Activated T-helper 1 cell treated with anti-CD3 and anti-CD28 coated beads, Interleukin-12 subunit alpha, Interleukin-12 subunit beta, Interleukin-2, Interleukin-4 antibody, amounts not matched to agents 30 ng/mL and 10 ng/mL and 1 ng/mL, durations not matched to agents 14 hours and 24 hours and 36 hours (primary cell): ENCODE measurements at regions not wholly inside any gene's neighbourhood (a gene's known extent, or its start where the extent isn't known, plus 50 kb on each side); places are given as distances from the start of the nearest gene placed in this dataset.

Experiments
- DNase-seq: peaks from one replicate; pipeline ENCODE4 v3.0.0; 2021; ENCODE audit warnings: low spot score
- H3K27ac Mint-ChIP-seq: one replicate; pipeline ENCODE4 v1.8.0; 2021; ENCODE audit warnings: mild to moderate bottlenecking, mixed read lengths
- H3K27me3 Mint-ChIP-seq: one replicate; pipeline ENCODE4 v1.8.0; 2022; ENCODE audit warnings: mild to moderate bottlenecking, moderate library complexity, mixed read lengths; ENCODE audit not compliant: insufficient read depth
- H3K36me3 Mint-ChIP-seq: one replicate; pipeline ENCODE4 v1.8.0; 2021; ENCODE audit warnings: low read depth, mixed read lengths
- H3K4me1 Mint-ChIP-seq: one replicate; pipeline ENCODE4 v1.8.0; 2021; ENCODE audit warnings: low read depth, mixed read lengths
- H3K4me3 Mint-ChIP-seq: one replicate; pipeline ENCODE4 v1.8.0; 2021; ENCODE audit warnings: mild to moderate bottlenecking, moderate library complexity, mixed read lengths
- H3K9me3 Mint-ChIP-seq: one replicate; pipeline ENCODE4 v1.8.0; 2021; ENCODE audit warnings: mixed read lengths
- intact Hi-C: fragments of 100-400 bp; cut with micrococcal nuclease; formaldehyde crosslinking; loops from one replicate; pipeline ENCODE4 v1.15.1; 2024

DNA sequence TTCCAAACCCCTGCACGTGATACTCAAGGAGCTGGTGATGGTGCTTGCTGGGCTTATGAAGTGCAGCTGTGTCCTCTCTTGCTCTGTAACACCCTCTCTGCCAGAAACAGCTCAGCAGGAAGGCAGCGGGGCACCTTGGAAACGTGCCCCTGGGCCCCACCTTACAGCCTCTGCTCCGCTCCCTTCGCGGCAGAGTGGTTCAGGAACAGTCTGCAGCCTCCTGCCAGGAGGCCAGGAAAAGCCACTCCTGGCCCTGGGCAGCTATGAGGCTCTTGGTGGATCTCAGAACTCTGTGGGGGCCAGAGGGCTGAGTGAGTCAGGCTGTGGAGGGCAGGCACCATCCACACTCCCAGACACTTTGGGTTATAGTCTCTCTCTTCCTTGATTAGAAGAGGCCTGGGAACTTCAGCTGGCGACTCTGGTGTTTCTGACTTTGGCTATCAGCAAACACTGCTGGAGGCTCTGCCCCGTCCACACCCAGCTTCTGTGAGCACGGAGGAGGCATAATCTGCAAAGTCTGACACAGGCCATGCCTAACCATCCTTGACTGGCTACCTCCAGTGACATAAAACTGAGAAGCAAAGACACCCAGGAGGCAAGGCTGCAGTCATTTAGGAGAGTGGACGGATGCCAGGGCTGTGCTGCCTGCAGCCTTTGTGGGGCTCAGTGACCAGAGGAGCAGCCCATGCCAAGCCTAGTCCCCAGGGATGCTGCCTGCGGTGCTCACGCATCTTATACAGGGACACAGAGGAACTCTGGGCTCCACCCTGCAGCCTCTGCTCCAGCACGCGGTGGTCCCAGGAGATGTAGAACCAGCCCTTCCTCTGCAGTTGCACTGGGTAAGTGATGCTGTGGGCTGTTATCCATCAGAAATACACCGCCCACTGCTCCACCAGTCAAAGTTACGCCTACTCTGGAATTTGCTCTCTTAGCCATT, 65.3 kb downstream of the METRNL start:
- Mint-ChIP-seq H3K4me1 (peaks cover 26% of the 10 kb centered on the region), H3K27me3 (peaks cover 22% of the 10 kb centered on the region), H3K36me3 (no peaks in the 10 kb centered on the region), H3K27ac (no peak overlapping the region), H3K4me3 (no peak overlapping the region), H3K9me3 (peaks cover 14% of the 10 kb centered on the region)
- no peak for DNase-seq
- intact Hi-C loops = no loop called here

DNA sequence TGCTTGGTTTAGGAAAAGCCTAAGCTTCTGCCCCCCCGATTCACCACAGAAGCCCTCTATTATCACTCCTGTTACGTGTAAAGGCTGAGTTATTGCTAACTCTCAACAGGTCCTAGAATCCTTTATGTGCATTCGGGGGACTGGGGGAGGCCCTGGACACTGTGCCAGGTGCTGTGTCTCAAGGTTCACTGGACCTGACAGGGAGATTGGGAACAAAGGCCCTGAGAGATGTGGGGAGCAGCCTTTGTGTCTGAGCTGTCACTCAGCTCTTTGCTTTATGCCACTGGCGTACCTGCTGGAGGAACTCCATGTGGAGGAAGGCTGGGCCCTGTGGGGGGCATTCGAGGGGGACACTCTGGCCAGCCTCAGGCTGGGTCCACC, 65.9 kb downstream of the METRNL start:
- Mint-ChIP-seq H3K4me1 (peaks cover 26% of the 10 kb centered on the region), H3K4me3 (no peak overlapping the region), H3K9me3 (peaks cover 14% of the 10 kb centered on the region), H3K27me3 (peaks cover 22% of the 10 kb centered on the region), H3K36me3 (no peaks in the 10 kb centered on the region), H3K27ac (no peak overlapping the region)
- no peak for DNase-seq
- intact Hi-C loops = no loop called here

DNA sequence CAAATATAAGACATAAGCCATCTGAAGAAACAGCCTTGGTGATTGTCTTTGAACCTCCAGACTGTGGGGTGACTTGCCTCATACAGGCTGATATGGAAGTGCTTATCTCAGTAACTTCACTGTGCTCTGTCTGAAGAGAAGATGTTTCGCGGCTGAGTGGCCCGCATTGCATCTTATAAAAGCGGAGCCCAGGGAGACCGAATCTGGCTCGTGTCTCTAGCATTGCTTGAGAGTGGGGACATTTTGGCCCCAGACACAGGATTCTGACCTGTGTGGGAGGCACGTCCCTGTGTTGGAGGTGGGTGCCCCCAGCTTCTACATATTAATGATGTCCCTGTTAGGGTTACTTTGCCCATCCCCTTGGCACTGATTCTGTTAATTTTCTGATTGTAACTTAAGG, 66.4 kb downstream of the METRNL start:
- no peak for DNase-seq
- no peak overlapping the region for H3K4me3 Mint-ChIP-seq
- H3K27me3 Mint-ChIP-seq = peaks cover 20% of the 10 kb centered on the region
- intact Hi-C loops = no loop called here
- H3K4me1 Mint-ChIP-seq = peaks cover 26% of the 10 kb centered on the region
- H3K9me3 Mint-ChIP-seq = peaks cover 14% of the 10 kb centered on the region
- no peak overlapping the region for H3K27ac Mint-ChIP-seq
- no peaks in the 10 kb centered on the region for H3K36me3 Mint-ChIP-seq

DNA sequence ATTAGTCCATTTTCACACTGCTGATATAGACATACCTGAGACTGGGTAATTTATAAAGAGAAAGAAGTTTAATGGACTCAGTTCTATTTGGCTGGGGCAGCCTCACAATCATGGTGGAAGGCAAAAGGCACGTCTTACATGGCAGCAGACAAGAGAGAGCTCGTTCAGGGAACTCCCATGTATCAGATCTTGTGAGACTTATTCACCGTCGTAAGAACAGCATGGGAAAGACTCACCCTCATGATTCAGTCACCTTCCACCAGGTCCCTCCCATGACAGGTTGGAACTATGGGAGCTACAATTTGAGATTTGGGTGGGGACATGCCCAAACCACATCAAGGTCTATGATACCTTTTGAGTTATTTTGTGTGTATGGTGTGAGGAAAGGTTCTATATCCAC, 66.9 kb downstream of the METRNL start:
- H3K9me3 Mint-ChIP-seq = peaks cover 14% of the 10 kb centered on the region
- no peaks in the 10 kb centered on the region for H3K36me3 Mint-ChIP-seq
- no peak for DNase-seq
- peaks cover 20% of the 10 kb centered on the region for H3K27me3 Mint-ChIP-seq
- no peak overlapping the region for H3K27ac Mint-ChIP-seq
- no peak overlapping the region for H3K4me3 Mint-ChIP-seq
- intact Hi-C loops = no loop called here
- peaks cover 26% of the 10 kb centered on the region for H3K4me1 Mint-ChIP-seq

DNA sequence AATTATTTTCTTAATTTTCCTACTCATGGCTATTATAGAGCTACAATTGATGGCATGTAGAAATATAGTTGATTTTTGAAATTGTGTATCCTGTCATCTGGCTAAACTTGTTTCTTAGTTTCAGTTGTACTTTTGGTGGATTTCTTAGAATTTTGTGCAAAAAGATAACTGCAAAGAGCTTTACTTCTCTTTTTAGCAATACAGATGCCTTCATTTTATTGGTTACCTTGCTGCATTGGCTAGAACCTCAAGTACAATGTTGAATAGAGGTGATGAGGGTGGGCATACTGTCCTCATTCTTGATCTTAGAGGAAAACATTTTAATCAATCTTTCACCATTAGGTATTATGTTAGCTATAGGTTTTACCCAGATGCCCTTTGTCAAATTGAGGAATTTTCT, 67.9 kb downstream of the METRNL start:
- no peaks in the 10 kb centered on the region for H3K36me3 Mint-ChIP-seq
- H3K27ac Mint-ChIP-seq = no peak overlapping the region
- intact Hi-C loops = no loop called here
- peaks cover 30% of the 10 kb centered on the region for H3K4me1 Mint-ChIP-seq
- DNase-seq = no peak
- peaks cover 9% of the 10 kb centered on the region for H3K9me3 Mint-ChIP-seq
- peaks cover 14% of the 10 kb centered on the region for H3K27me3 Mint-ChIP-seq
- no peak overlapping the region for H3K4me3 Mint-ChIP-seq

DNA sequence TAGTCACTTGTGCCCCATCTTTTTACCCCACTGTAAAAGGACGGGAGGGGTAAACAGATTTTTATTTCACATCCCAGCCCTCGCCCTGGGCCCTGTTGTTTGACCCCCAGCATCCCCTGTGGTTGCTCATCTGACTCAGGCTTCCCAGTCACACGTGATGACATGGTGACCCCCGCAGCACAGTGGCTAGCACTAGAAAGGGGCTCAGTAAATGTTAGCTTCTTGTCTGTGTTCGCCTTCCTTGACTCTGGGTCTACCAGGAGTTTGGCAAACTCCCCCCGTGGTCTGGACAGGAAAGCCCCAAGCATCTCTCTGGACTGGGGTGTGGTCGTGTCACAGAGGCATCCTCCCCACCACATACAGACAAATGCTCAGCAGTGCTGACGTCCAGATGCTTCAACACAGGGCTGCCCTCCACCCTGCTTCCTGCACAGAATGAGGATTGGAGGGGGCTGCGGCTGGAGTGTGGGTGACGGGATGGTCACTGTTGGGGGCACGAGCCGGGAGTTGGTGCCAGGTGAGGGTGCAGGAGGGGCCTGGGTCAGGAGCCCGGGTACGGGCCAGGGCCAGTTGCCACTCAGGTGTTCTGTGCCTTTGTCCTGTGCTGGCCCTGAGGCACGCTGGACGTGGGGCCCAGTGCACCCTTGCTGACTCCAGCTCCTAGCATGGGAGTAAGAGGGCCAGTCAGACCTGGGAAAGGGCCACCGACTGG, 69.1 kb downstream of the METRNL start:
- DNase-seq = no peak
- Mint-ChIP-seq H3K4me3 (no peak overlapping the region), H3K27ac (no peak overlapping the region), H3K27me3 (peaks cover 10% of the 10 kb centered on the region), H3K36me3 (no peaks in the 10 kb centered on the region), H3K4me1 (peaks cover 30% of the 10 kb centered on the region), H3K9me3 (no peaks in the 10 kb centered on the region)
- intact Hi-C loops = no loop called here

DNA sequence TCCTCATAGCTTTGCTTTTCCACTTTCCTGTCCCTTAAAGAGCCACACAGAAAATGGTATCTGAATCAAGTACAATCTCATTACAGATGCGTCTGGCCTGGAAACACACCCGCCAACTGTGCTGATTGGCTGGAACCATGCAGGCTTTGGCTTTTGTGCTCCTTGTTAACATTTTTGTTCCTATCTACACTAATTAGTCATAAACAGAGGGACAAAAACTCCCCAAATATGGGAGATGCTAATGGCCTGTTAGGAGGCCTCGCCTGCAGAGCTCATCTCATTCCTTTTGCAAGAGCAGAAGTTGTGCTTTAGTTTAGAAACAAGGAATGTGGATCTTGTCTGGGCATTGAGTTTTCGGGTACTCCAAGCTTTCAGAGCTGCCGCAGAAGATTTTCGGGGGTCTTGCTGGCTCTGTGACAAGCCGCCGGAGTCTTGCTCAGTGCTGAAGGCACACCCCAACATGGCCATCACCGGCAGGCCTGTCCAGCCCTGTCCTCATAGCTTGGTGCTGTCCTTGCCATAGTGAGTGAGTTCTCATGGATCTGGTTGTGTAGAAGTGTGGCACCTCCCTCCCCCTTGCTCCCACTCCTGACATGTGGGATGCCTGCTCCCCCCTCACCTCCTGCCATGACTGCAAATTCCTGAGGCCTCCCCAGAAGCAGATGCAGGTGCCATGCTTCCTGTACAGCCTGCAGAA, 69.8 kb downstream of the METRNL start:
- H3K27me3 Mint-ChIP-seq = peaks cover 12% of the 10 kb centered on the region
- no peaks in the 10 kb centered on the region for H3K36me3 Mint-ChIP-seq
- no peaks in the 10 kb centered on the region for H3K9me3 Mint-ChIP-seq
- intact Hi-C loops = no loop called here
- DNase-seq = no peak
- no peak overlapping the region for H3K27ac Mint-ChIP-seq
- no peak overlapping the region for H3K4me3 Mint-ChIP-seq
- peaks cover 30% of the 10 kb centered on the region for H3K4me1 Mint-ChIP-seq

DNA sequence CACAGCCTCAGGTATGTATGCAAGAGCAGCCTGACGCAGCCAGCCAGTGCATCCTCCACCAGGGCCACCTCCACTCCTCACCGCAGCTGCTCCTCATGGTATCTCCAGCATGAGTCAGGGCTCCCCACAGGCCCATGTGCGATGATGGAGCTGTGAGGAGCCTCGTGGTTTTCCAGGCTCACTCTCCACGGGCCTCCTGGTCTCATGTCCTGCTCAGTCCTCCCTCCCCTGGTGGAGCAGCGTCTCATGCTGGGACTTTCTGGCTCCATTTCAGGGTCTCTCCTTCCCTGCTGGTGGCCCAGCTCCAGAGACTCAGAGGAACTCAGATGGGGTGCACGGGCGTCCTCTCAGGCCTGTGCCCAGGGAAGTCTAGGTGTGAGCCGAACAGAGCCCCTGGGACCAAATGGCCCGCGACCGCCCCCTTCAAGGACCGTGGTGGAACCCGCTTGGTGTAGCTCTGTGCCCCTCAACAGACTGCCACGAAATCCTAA, 70.4 kb downstream of the METRNL start:
- intact Hi-C loops = no loop called here
- H3K4me3 Mint-ChIP-seq = no peak overlapping the region
- peaks cover 13% of the 10 kb centered on the region for H3K27me3 Mint-ChIP-seq
- H3K36me3 Mint-ChIP-seq = no peaks in the 10 kb centered on the region
- DNase-seq = no peak
- H3K27ac Mint-ChIP-seq = no peak overlapping the region
- peaks cover 30% of the 10 kb centered on the region for H3K4me1 Mint-ChIP-seq
- no peaks in the 10 kb centered on the region for H3K9me3 Mint-ChIP-seq

DNA sequence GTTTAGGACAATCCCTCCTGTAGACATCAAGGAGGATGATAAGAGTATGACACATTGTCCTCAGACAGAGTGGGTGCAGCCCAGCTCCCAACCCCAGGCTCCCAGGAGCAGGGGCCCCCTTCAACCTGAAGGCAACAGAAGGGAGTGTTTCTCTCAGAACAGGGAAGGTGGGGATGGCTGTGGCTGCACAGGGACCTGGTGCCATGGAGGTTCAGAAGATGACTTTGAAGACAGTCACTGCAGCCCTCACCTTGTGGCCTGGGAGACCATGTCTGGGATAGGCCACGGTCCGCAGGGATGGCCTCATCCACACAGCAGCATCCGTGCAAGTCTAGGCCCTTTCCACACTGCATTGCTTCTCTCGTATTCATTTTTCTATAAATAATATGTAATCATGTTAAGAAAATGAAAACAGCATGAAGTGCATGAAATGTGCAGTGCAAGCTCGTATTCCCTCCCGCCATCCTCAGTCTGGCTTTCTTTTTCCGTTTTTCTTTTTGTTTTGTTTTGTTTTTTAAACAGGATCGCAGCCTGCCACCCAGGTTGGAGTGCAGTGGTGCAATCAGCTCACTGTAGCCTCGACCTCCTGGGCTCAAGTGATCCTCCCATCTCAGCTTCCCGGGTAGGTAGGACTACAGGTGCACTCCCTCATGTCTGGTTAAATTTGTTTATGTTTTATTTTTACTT, 71.1 kb downstream of the METRNL start:
- intact Hi-C loops = no loop called here
- H3K9me3 Mint-ChIP-seq = no peaks in the 10 kb centered on the region
- no peak overlapping the region for H3K27ac Mint-ChIP-seq
- peaks cover 13% of the 10 kb centered on the region for H3K27me3 Mint-ChIP-seq
- H3K36me3 Mint-ChIP-seq = no peaks in the 10 kb centered on the region
- no peak overlapping the region for H3K4me3 Mint-ChIP-seq
- H3K4me1 Mint-ChIP-seq = peaks cover 34% of the 10 kb centered on the region
- DNase-seq = no peak

DNA sequence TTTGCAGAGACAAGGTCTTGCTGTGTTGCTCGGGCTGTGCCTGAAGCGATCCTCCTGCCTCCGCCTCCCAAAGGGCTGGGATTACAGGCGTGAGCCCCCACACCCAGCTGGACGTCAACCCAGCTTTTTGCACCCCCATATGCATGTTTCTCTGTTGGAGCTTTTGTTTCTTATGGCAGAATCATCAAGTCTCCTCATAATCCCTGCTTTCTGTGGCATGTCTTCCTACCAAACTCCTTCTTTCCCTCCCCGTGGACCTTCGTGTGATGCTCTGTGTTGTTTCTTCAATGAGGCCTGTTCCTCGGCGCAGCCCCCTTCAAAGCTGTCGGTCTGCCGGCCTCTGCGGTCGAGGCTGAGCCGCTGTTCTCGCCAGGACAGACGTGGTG, 71.6 kb downstream of the METRNL start:
- Mint-ChIP-seq H3K27ac (no peak overlapping the region), H3K36me3 (no peaks in the 10 kb centered on the region), H3K9me3 (no peaks in the 10 kb centered on the region), H3K4me1 (peaks cover 36% of the 10 kb centered on the region), H3K27me3 (peaks cover 12% of the 10 kb centered on the region), H3K4me3 (no peak overlapping the region)
- intact Hi-C loops = no loop called here
- no peak for DNase-seq

DNA sequence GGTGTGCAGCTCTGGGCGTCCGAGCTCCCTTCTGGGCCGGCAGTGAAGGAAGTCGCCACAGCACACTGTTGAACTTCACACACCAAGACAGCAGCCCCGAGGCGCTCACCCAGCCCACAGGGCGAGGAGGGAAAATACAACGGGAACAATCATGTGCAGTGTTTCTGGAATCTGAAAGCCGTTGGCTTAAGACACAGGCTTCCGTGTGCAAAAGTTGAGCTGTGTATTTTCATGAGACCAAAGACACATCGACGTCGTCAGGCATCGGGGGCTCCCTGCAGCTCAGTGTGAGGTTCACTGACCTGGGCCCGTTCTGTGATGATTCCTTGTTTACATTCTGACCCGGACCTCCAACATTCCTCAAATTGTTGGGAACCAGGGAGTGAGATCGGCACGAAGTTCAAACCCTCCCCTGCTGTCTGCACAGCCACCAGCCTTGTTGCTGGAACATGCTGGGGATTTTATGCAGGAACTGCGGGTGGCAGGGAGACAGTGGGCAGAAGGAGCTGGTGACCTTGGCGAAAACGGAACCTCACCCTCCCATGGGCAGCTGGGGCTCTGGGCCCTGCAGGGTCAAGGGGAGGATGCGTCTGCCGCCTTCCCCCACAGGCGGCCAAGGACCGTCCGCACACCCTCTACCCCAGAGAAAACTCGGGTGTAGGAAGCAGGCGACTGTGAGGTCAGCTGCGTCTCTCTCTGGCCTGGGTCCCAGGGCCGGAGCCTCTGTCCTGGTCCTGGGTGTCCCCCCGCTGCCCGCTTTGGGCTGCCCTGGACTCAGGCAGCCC, 72.2 kb downstream of the METRNL start:
- H3K4me3 Mint-ChIP-seq = no peak overlapping the region
- peaks cover 31% of the 10 kb centered on the region for H3K4me1 Mint-ChIP-seq
- H3K27ac Mint-ChIP-seq = no peak overlapping the region
- no peaks in the 10 kb centered on the region for H3K36me3 Mint-ChIP-seq
- peaks cover 8% of the 10 kb centered on the region for H3K27me3 Mint-ChIP-seq
- H3K9me3 Mint-ChIP-seq = no peaks in the 10 kb centered on the region
- DNase-seq = no peak
- intact Hi-C loops = no loop called here

DNA sequence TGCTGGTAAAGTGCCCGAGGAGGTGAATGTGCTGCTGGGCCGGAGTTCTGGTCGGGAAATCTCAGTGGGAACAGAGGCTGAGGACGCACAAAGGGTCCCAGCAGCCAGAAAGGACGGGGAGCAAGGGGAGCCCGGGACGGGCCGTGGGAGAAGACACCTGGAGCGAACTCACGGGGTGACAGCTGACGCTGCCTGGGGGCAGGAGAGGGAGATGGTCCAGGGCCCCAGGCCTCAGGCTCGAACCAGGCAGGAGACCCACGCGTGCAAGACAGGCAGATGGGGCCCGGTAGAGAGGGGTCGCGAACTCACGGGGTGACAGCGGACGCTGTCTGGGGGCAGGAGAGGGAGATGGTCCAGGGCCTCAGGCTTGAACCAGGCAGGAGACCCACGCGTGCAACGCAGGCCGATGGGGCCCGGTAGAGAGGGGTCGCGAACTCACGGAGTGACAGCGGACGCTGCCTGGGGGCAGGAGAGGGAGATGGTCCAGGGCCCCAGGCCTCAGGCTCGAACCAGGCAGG, 72.9 kb downstream of the METRNL start:
- no peak for DNase-seq
- no peak overlapping the region for H3K27ac Mint-ChIP-seq
- no peak overlapping the region for H3K4me3 Mint-ChIP-seq
- H3K27me3 Mint-ChIP-seq = peaks cover 11% of the 10 kb centered on the region
- no peaks in the 10 kb centered on the region for H3K36me3 Mint-ChIP-seq
- H3K9me3 Mint-ChIP-seq = no peaks in the 10 kb centered on the region
- peaks cover 25% of the 10 kb centered on the region for H3K4me1 Mint-ChIP-seq
- intact Hi-C loops = no loop called here
